ENCODE measurements at regions not wholly inside any gene's neighbourhood (a gene's known extent, or its start where the extent isn't known, plus 50 kb on each side); places are given as distances from the start of the nearest gene placed in this dataset.

DNA sequence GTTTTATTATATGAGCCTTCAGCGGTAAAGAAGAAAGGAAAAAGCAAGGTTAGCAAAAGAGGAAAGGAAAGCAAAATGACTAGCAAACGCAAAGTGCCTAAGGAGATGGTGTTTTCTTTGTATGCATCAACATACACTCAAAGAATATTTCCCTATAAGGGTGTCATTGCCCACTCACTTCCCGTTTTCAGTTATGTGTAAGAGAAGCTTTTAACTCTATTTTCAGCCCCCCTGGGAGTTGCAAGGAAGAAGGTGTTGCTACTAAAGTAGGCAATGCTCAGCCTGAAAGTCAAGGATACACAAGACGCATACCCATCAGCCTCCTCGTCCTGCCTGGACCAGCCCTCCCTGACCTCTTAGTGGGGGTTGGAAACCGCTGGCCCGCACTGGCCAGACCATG, 267.7 kb upstream of the ZFHX3 start:
- H3K36me3 ChIP-seq (ENCODE audit: insufficient read depth, low read length), result no peaks in the 10 kb centered on the region
- no peaks in the 10 kb centered on the region for H4K20me1 ChIP-seq (ENCODE audit: insufficient read depth, low read length)
- no peaks in the 10 kb centered on the region for H3K9me3 ChIP-seq (ENCODE audit: low read depth, low read length)
- H3K79me2 ChIP-seq (ENCODE audit: insufficient read depth, low read length), result no peaks in the 10 kb centered on the region
- no peak overlapping the region for H3K27ac ChIP-seq (ENCODE audit: low read depth, low read length)
- H3K4me3 ChIP-seq (ENCODE audit: insufficient read depth, low read length), result no peak overlapping the region
- TF ChIP-seq, protein P1, sequence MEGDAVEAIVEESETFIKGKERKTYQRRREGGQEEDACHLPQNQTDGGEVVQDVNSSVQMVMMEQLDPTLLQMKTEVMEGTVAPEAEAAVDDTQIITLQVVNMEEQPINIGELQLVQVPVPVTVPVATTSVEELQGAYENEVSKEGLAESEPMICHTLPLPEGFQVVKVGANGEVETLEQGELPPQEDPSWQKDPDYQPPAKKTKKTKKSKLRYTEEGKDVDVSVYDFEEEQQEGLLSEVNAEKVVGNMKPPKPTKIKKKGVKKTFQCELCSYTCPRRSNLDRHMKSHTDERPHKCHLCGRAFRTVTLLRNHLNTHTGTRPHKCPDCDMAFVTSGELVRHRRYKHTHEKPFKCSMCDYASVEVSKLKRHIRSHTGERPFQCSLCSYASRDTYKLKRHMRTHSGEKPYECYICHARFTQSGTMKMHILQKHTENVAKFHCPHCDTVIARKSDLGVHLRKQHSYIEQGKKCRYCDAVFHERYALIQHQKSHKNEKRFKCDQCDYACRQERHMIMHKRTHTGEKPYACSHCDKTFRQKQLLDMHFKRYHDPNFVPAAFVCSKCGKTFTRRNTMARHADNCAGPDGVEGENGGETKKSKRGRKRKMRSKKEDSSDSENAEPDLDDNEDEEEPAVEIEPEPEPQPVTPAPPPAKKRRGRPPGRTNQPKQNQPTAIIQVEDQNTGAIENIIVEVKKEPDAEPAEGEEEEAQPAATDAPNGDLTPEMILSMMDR (IDR thresholded peaks at IDR 0.05; ENCODE audit: extremely low read depth, low read depth, low read length), result no peak
- H2AFZ ChIP-seq (ENCODE audit: low read length), result no peak overlapping the region
- H3K27me3 ChIP-seq (ENCODE audit: insufficient read depth, low read length), result no peaks in the 10 kb centered on the region
- H3K4me1 ChIP-seq (ENCODE audit: insufficient read depth, low read length), result no peaks in the 10 kb centered on the region
- H3K4me2 ChIP-seq (ENCODE audit: insufficient read depth, low read length), result no peak overlapping the region
- no peak for DNase-seq (ENCODE audit: insufficient read length, low spot score, missing footprints)

DNA sequence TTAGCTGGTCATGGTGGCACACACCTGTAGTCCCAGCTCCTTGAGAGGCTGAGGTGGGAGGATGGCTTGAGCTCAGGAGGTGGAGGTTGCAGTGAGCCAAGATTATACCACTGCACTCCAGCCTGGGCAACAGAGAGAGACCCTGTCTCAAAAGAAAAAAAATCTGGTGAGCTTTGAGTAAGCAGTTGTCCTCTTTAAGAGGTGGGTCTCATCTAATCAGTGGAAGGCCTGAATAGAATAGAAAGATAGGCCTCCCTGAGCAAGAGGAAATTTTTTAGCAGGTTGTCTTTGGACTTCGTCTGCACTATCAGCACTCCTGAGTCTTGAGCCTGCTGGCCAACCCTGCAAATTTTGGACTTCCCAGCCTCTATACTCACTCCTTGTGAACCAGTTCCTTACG, 266.0 kb upstream of the ZFHX3 start:
- no peak overlapping the region for H3K4me3 ChIP-seq (ENCODE audit: insufficient read depth, low read length)
- H3K36me3 ChIP-seq (ENCODE audit: insufficient read depth, low read length), result no peaks in the 10 kb centered on the region
- H3K27ac ChIP-seq (ENCODE audit: low read depth, low read length), result no peak overlapping the region
- H4K20me1 ChIP-seq (ENCODE audit: insufficient read depth, low read length), result no peaks in the 10 kb centered on the region
- H3K4me2 ChIP-seq (ENCODE audit: insufficient read depth, low read length), result no peak overlapping the region
- no peaks in the 10 kb centered on the region for H3K9me3 ChIP-seq (ENCODE audit: low read depth, low read length)
- H3K79me2 ChIP-seq (ENCODE audit: insufficient read depth, low read length), result no peaks in the 10 kb centered on the region
- no peak overlapping the region for H2AFZ ChIP-seq (ENCODE audit: low read length)
- H3K4me1 ChIP-seq (ENCODE audit: insufficient read depth, low read length), result no peaks in the 10 kb centered on the region
- H3K27me3 ChIP-seq (ENCODE audit: insufficient read depth, low read length), result no peaks in the 10 kb centered on the region
- no peak for DNase-seq (ENCODE audit: insufficient read length, low spot score, missing footprints)
- TF ChIP-seq, protein P1 (IDR thresholded peaks at IDR 0.05; ENCODE audit: extremely low read depth, low read depth, low read length), result no peak

DNA sequence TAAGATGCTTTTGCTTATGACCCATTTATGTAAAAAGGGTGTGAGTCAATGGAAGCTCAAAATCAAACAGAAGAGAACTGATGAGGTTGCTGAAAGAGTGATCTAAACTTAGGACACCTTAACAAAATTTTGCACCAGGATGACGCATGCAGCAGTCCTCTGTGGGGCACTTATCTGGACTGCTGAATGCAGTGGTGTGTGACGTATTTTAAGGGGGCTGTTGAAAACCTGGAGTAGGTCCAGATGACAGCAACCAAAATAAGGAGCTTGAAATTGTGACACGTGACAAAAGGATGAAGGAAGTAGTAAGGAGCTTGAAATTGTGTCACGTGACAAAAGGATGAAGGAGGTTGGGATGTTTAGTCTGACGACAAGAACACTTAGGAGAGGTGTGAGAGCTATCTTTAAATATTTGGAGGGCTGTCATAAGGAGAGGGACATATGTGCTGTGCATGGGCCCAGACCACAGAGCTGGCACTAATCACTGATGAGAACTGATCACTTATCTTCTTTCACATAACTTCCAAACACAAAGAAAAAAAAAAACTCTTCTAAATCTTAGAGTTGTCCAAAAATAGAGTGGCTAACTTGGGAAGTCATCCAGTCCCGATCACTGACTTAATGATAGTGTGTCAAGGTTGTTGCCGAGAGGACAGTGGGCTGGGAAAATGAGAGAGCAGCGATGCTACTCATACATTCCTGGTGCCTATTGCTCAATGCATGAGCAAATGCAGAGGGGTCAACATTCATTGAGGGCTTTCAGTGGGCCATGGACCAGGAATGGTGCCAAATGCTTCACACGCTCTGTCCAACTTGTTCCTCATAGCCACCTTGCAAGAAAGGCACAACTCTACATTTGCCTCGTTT, 264.2 kb upstream of the ZFHX3 start:
- Histone ChIP-seq H3K4me3 (ENCODE audit: insufficient read depth, low read length) (no peak overlapping the region), H2AFZ (ENCODE audit: low read length) (no peak overlapping the region), H3K27ac (ENCODE audit: low read depth, low read length) (no peak overlapping the region), H3K79me2 (ENCODE audit: insufficient read depth, low read length) (no peaks in the 10 kb centered on the region), H3K27me3 (ENCODE audit: insufficient read depth, low read length) (no peaks in the 10 kb centered on the region), H4K20me1 (ENCODE audit: insufficient read depth, low read length) (no peaks in the 10 kb centered on the region), H3K4me1 (ENCODE audit: insufficient read depth, low read length) (no peaks in the 10 kb centered on the region), H3K9me3 (ENCODE audit: low read depth, low read length) (no peaks in the 10 kb centered on the region), H3K4me2 (ENCODE audit: insufficient read depth, low read length) (no peak overlapping the region), H3K36me3 (ENCODE audit: insufficient read depth, low read length) (no peaks in the 10 kb centered on the region)
- TF ChIP-seq, protein P1 (IDR thresholded peaks at IDR 0.05; ENCODE audit: extremely low read depth, low read depth, low read length), result no peak
- no peak for DNase-seq (ENCODE audit: insufficient read length, low spot score, missing footprints)

DNA sequence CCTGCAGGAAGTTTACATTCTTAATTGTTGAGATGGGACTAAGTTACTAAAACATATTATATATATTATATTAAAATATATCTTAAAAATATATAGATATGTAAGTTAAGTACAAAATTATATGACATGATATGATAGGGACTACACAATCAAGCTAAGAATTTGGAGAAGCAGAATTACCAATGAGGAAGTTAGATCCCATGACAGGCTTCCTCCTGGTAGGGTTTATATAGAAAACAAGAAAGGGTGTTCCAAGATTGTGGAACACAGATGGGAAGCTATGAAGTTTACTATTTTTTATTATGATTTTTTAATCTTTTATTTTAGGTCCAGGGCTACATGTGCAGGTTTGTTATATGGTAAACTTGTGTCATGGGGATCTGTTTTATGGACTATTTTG, 260.8 kb upstream of the ZFHX3 start:
- TF ChIP-seq, protein P1 (IDR thresholded peaks at IDR 0.05; ENCODE audit: extremely low read depth, low read depth, low read length), result no peak
- no peak for DNase-seq (ENCODE audit: insufficient read length, low spot score, missing footprints)
- Histone ChIP-seq H3K36me3 (ENCODE audit: insufficient read depth, low read length) (no peaks in the 10 kb centered on the region), H3K4me3 (ENCODE audit: insufficient read depth, low read length) (no peak overlapping the region), H3K27ac (ENCODE audit: low read depth, low read length) (no peak overlapping the region), H3K79me2 (ENCODE audit: insufficient read depth, low read length) (no peaks in the 10 kb centered on the region), H4K20me1 (ENCODE audit: insufficient read depth, low read length) (no peaks in the 10 kb centered on the region), H2AFZ (ENCODE audit: low read length) (no peak overlapping the region), H3K4me1 (ENCODE audit: insufficient read depth, low read length) (no peaks in the 10 kb centered on the region), H3K27me3 (ENCODE audit: insufficient read depth, low read length) (no peaks in the 10 kb centered on the region), H3K9me3 (ENCODE audit: low read depth, low read length) (no peaks in the 10 kb centered on the region), H3K4me2 (ENCODE audit: insufficient read depth, low read length) (no peak overlapping the region)
